Thyroid gland (tissue), 4 donors: ENCODE measurements at regions not wholly inside any gene's neighbourhood (a gene's known extent, or its start where the extent isn't known, plus 50 kb on each side); places are given as distances from the start of the nearest gene placed in this dataset.

Experiments
- DNase-seq, 2 donors: peaks; one replicate each; pipeline ENCODE4 v3.0.0-alpha.2; 2019
- H3K27ac ChIP-seq, 3 donors: fragments of 200-600 bp; sonication (generic); 1 replicate in 2 of 3; 2 replicates in 1 of 3; pipeline ENCODE4 v1.5.1; 2016 to 2019; ENCODE audit warnings: mild to moderate bottlenecking in 1 of 3, moderate library complexity in 1 of 3
- H3K27me3 ChIP-seq: fragments of 200-600 bp; sonication (generic); one replicate; pipeline ENCODE4 v1.5.1; 2019
- H3K36me3 ChIP-seq, 2 donors: fragments of 200-600 bp; sonication (generic); one replicate each; pipeline ENCODE4 v1.5.1; 2016 to 2019
- H3K4me1 ChIP-seq, 2 donors: fragments of 200-600 bp; sonication (generic); one replicate each; pipeline ENCODE4 v1.5.1; 2017 to 2019
- H3K4me3 ChIP-seq, 3 donors: fragments of 200-600 bp; sonication (generic); replicated peaks in 1 of 3; 1 replicate in 2 of 3; 2 replicates in 1 of 3; pipeline ENCODE4 v1.5.1; 2016; ENCODE audit warnings: mild to moderate bottlenecking in 1 of 3
- H3K9me3 ChIP-seq: fragments of 200-600 bp; sonication (generic); one replicate; pipeline ENCODE4 v1.5.1; 2017
- POLR2A ChIP-seq, 2 donors: fragments of 450-650 bp; IDR thresholded peaks; one replicate each; pipeline ENCODE4 v1.6.1; 2017; ENCODE audit warnings: antibody characterized with exemption in 2 of 2, mild to moderate bottlenecking in 2 of 2, moderate library complexity in 1 of 2
- WGBS, 2 donors: methylation state at CpG; one replicate each; pipeline ENCODE4 v1.1.5; 2017; 5-methylcytosine and 5-hydroxymethylcytosine counted together
- intact Hi-C: fragments of 100-400 bp; cut with DNase I; formaldehyde crosslinking; loops from one replicate; pipeline ENCODE4 v1.15.1; 2023
- TF ChIP-seq, protein P1 (sequence below), 6 experiments: fragments of 200-600 bp in 3 of 6; fragments of 450-650 bp in 3 of 6; sonication (generic) in 3 of 6; IDR thresholded peaks; one replicate each; pipeline ENCODE4 v1.5.1; 2016 to 2019; ENCODE audit warnings: antibody characterized with exemption in 6 of 6, mild to moderate bottlenecking in 2 of 6, inconsistent platforms in 1 of 6, moderate library complexity in 1 of 6

DNA sequence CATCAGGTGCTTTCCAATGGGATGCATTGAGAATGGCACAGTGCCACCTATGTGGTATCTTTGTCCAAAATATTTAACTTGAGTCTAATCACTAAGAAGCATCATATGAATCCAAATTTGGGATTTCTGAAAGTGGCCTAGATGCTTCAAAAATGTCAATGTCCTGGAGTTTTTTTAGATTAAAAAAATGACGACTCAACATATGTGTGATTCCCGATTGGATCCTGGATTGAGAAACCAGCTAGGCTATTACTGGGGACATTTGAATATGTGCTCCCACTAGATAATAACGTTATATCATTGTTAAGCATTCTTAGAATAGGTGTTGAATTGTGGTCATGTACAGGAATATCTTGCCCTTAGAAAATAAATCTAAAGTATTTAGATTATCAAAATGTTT lies 189.2 kb downstream of the TBXT start:
- no peak for DNase-seq
- Histone ChIP-seq H3K27me3 (no peaks in the 10 kb centered on the region), H3K4me1 (peaks cover 0 to 12% of the 10 kb centered on the region in 2 donors), H3K36me3 (no peaks in the 10 kb centered on the region), H3K27ac (no peak overlapping the region), H3K9me3 (no peaks in the 10 kb centered on the region), H3K4me3 (no peak overlapping the region)
- 87 to 89% methylated on average over 3 of the region's 3 CpGs for WGBS, 2 donors
- TF ChIP-seq, protein P1, sequence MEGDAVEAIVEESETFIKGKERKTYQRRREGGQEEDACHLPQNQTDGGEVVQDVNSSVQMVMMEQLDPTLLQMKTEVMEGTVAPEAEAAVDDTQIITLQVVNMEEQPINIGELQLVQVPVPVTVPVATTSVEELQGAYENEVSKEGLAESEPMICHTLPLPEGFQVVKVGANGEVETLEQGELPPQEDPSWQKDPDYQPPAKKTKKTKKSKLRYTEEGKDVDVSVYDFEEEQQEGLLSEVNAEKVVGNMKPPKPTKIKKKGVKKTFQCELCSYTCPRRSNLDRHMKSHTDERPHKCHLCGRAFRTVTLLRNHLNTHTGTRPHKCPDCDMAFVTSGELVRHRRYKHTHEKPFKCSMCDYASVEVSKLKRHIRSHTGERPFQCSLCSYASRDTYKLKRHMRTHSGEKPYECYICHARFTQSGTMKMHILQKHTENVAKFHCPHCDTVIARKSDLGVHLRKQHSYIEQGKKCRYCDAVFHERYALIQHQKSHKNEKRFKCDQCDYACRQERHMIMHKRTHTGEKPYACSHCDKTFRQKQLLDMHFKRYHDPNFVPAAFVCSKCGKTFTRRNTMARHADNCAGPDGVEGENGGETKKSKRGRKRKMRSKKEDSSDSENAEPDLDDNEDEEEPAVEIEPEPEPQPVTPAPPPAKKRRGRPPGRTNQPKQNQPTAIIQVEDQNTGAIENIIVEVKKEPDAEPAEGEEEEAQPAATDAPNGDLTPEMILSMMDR (IDR thresholded peaks at IDR 0.05), result no peak
- no peak for TF ChIP-seq POLR2A (IDR thresholded peaks at IDR 0.05)
- intact Hi-C loops, result no loop called here

DNA sequence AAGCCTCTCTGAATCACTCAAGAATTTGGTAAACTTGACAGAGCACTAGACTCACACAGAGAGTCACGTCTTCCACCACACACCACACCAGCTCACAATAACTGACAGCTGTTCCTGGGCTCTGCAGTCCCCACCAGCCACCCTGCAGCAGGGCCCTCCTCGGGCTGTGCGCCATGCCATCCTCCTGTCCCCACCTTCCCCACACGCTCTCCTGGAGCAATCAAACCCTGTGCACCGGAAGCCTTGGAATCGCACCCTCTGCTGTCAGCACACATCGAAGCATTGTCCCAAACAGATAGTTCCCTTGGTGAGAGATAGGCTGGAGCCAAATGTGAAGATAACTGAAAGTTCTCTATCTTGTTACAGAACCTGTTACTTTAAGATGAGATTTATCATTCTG lies 191.0 kb downstream of the TBXT start:
- no peaks in the 10 kb centered on the region for H3K27me3 ChIP-seq
- H3K27ac ChIP-seq, result no peak overlapping the region
- WGBS, 2 donors, result 84 to 91% methylated on average over 7 of the region's 7 CpGs
- no peak for DNase-seq
- no peak for TF ChIP-seq POLR2A (IDR thresholded peaks at IDR 0.05)
- TF ChIP-seq, protein P1 (IDR thresholded peaks at IDR 0.05), result no peak
- H3K9me3 ChIP-seq, result no peaks in the 10 kb centered on the region
- H3K4me1 ChIP-seq, result peaks cover 4 to 8% of the 10 kb centered on the region in 2 donors
- H3K36me3 ChIP-seq, result no peaks in the 10 kb centered on the region
- intact Hi-C loops, result no loop called here
- no peak overlapping the region for H3K4me3 ChIP-seq

DNA sequence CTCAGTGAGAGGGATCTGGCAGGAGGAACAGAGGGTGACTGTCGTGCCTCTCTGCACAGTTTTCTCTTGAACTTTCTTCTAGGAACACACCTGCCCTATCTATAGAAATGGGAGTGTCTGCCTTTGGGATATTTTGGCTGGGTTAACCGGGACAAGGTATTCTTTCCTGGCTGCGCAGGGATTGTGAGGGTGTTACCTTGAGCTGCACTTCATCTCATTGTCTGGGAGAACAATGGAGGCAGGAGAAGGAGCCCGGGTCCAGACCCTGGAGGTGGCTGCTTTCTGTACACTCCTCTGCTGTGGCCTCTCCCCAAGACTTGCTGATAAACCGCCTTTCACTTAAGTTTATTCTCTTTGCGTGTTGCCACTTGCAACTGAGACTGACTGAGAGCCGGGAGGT lies 192.8 kb downstream of the TBXT start:
- peaks cover 0 to 7% of the 10 kb centered on the region in 2 donors for H3K4me1 ChIP-seq
- no peak overlapping the region for H3K27ac ChIP-seq
- no peaks in the 10 kb centered on the region for H3K27me3 ChIP-seq
- no peak overlapping the region for H3K4me3 ChIP-seq
- no peaks in the 10 kb centered on the region for H3K9me3 ChIP-seq
- 80 to 84% methylated on average over 7 of the region's 7 CpGs for WGBS, 2 donors
- intact Hi-C loops, result no loop called here
- TF ChIP-seq POLR2A (IDR thresholded peaks at IDR 0.05), result no peak
- TF ChIP-seq, protein P1 (IDR thresholded peaks at IDR 0.05), result no peak
- H3K36me3 ChIP-seq, result no peaks in the 10 kb centered on the region
- DNase-seq, result no peak

DNA sequence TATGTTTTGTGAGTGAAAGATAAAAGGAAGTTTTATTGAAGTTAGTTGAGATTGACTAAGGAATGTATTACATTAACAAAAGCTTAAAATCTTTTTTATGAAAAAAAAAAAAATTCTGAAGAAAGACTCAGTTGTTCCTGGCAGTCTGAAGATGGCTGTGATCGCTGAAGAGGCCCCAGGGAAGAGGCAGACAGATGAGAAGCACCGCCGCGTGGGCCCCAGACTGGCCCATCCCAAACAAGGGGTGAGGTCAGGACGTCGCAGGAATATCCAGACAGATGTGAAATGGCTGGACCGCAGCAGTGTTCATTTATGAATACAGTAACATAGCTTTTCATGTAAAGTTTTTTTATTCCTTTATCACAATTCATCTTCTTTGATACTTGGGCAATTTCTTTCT lies 194.2 kb downstream of the TBXT start:
- WGBS, 2 donors, result 80 to 84% methylated on average over 7 of the region's 7 CpGs
- no peak for TF ChIP-seq POLR2A (IDR thresholded peaks at IDR 0.05)
- TF ChIP-seq, protein P1 (IDR thresholded peaks at IDR 0.05), result no peak

DNA sequence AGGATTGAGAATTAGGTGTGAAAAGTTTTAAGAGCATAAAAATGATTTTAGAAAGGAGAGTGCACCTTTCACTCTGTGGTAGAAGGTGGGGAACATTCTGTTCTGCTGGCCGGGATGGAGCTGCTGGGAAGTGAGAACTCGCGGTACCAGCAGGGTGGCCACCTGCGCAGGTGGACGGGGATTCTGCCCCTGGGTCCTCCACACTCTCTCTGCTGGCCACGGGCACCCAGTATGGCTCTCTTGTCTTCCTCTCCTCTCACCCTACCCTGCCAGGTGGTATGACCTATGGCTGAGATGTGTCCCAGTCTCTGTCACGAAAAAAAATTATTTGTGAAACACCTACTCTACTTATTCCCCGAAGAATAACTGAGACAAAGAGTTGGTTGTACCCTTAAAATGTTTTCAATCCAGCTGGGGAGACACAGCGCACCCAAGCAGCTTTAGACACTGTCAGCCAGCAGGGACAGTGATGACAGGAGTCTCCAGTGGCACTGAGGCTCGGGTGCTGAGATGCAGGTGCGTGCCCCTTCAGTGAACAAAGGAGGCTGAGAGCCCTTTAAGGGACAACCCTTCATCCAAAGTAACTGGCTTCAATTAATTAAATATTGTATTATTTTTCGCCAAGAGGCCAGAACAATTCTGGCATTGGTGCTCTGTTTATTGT lies 195.4 kb downstream of the TBXT start:
- TF ChIP-seq POLR2A (IDR thresholded peaks at IDR 0.05), result no peak
- TF ChIP-seq, protein P1 (IDR thresholded peaks at IDR 0.05), result no peak
- H3K27ac ChIP-seq, result no peak overlapping the region
- H3K9me3 ChIP-seq, result no peaks in the 10 kb centered on the region
- no peak overlapping the region for H3K4me3 ChIP-seq
- no peaks in the 10 kb centered on the region for H3K27me3 ChIP-seq
- intact Hi-C loops, result no loop called here
- no peak for DNase-seq
- peaks cover 0 to 7% of the 10 kb centered on the region in 2 donors for H3K4me1 ChIP-seq
- H3K36me3 ChIP-seq, result no peaks in the 10 kb centered on the region
- 70 to 79% methylated on average over 12 of the region's 12 CpGs for WGBS, 2 donors

More for the DNA sequence above, 194.2 kb downstream of the TBXT start:
- Histone ChIP-seq H3K9me3 (no peaks in the 10 kb centered on the region), H3K36me3 (no peaks in the 10 kb centered on the region), H3K4me3 (no peak overlapping the region), H3K27me3 (no peaks in the 10 kb centered on the region), H3K27ac (no peak overlapping the region), H3K4me1 (peaks cover 0 to 7% of the 10 kb centered on the region in 2 donors)
- DNase-seq, result no peak
- intact Hi-C loops, result no loop called here
